Hematopoietic multipotent progenitor cell treated with erythropoietin and hydrocortisone succinate and interleukin-3 and kit ligand, for 4 days (in vitro differentiated cells): ENCODE measurements at regions not wholly inside any gene's neighbourhood (a gene's known extent, or its start where the extent isn't known, plus 50 kb on each side); places are given as distances from the start of the nearest gene placed in this dataset.

ENCODE experiments used
- DNase-seq: peaks from one replicate; pipeline ENCODE4 v3.0.0-alpha.2; 2015

- no peak for DNase-seq
Observed at GRCh38 chr19:28026636-28027035, 1186.3 kb downstream of the UQCRFS1 start.

GRCh38 chr19:28024920-28025319 is 1188.0 kb downstream of the UQCRFS1 start:
- no peak for DNase-seq

- DNase-seq: no peak
Observed at GRCh38 chr19:28023064-28023463, 1189.9 kb downstream of the UQCRFS1 start.

- DNase-seq: no peak
Observed at GRCh38 chr19:28022506-28022905, 1190.4 kb downstream of the UQCRFS1 start.

- DNase-seq: peak; percentile 7
Observed at GRCh38 chr19:28021259-28022185, 1191.4 kb downstream of the UQCRFS1 start.

GRCh38 chr19:28020619-28021258 is 1192.2 kb downstream of the UQCRFS1 start:
- no peak for DNase-seq

GRCh38 chr19:28019901-28020300 is 1193.0 kb downstream of the UQCRFS1 start:
- no peak for DNase-seq

GRCh38 chr19:28019371-28019770 is 1193.6 kb downstream of the UQCRFS1 start:
- no peak for DNase-seq

- no peak for DNase-seq
Observed at GRCh38 chr19:28018499-28018898, 1194.5 kb downstream of the UQCRFS1 start.

- DNase-seq: no peak
Observed at GRCh38 chr19:28014615-28015405, 1198.1 kb downstream of the UQCRFS1 start.

GRCh38 chr19:28012361-28012760 is 1200.6 kb downstream of the UQCRFS1 start:
- no peak for DNase-seq

GRCh38 chr19:28010656-28011055 is 1202.3 kb downstream of the UQCRFS1 start:
- DNase-seq: peak; percentile 21

GRCh38 chr19:28009696-28010095 is 1203.3 kb downstream of the UQCRFS1 start:
- DNase-seq: no peak

- no peak for DNase-seq
Observed at GRCh38 chr19:28008695-28009094, 1204.3 kb downstream of the UQCRFS1 start.

- no peak for DNase-seq
Observed at GRCh38 chr19:28003543-28003942, 1209.4 kb downstream of the UQCRFS1 start.

- no peak for DNase-seq
Observed at GRCh38 chr19:27997069-27997468, 1215.9 kb downstream of the UQCRFS1 start.

- no peak for DNase-seq
Observed at GRCh38 chr19:27993619-27994570, 1219.1 kb downstream of the UQCRFS1 start.

GRCh38 chr19:27986299-27986698 is 1226.7 kb downstream of the UQCRFS1 start:
- DNase-seq: no peak

GRCh38 chr19:27975419-27976005 is 1237.4 kb downstream of the UQCRFS1 start:
- DNase-seq: peak; percentile 2

GRCh38 chr19:27974082-27974513 is 1238.9 kb downstream of the UQCRFS1 start:
- peak; percentile 49 for DNase-seq

GRCh38 chr19:27972291-27973040 is 1240.5 kb downstream of the UQCRFS1 start:
- no peak for DNase-seq
